Raji (cell line): ENCODE measurements at regions not wholly inside any gene's neighbourhood (a gene's known extent, or its start where the extent isn't known, plus 50 kb on each side); places are given as distances from the start of the nearest gene placed in this dataset.

Source experiments
- POLR2A ChIP-seq: IDR thresholded peaks from 2 replicates; pipeline ENCODE4 v1.6.1; 2011; ENCODE audit warnings: low read depth, low read length, control low read depth; ENCODE audit not compliant: insufficient read depth

- TF ChIP-seq POLR2A = no peak
Measured at GRCh38 chr7:155138204-155138603, 68.1 kb downstream of the HTR5A start.

GRCh38 chr7:155141562-155141961 is 71.4 kb downstream of the HTR5A start:
- TF ChIP-seq POLR2A = no peak

GRCh38 chr7:155143381-155143780 is 73.3 kb downstream of the HTR5A start:
- TF ChIP-seq POLR2A = no peak

GRCh38 chr7:155144371-155144770 is 74.2 kb downstream of the HTR5A start:
- no peak for TF ChIP-seq POLR2A

GRCh38 chr7:155145477-155146255 is 75.5 kb downstream of the HTR5A start:
- no peak for TF ChIP-seq POLR2A

- no peak for TF ChIP-seq POLR2A
Measured at GRCh38 chr7:155147172-155147571, 77.0 kb downstream of the HTR5A start.

- no peak for TF ChIP-seq POLR2A
Measured at GRCh38 chr7:155147624-155148023, 77.5 kb downstream of the HTR5A start.

GRCh38 chr7:155153676-155154075 is 83.6 kb downstream of the HTR5A start:
- no peak for TF ChIP-seq POLR2A

GRCh38 chr7:155154586-155154985 is 84.5 kb downstream of the HTR5A start:
- TF ChIP-seq POLR2A = no peak

- no peak for TF ChIP-seq POLR2A
Measured at GRCh38 chr7:155161690-155162089, 91.6 kb downstream of the HTR5A start.

GRCh38 chr7:155162422-155162821 is 92.3 kb downstream of the HTR5A start:
- no peak for TF ChIP-seq POLR2A

GRCh38 chr7:155163696-155164095 is 93.6 kb downstream of the HTR5A start:
- TF ChIP-seq POLR2A = no peak

- no peak for TF ChIP-seq POLR2A
Measured at GRCh38 chr7:155164316-155164715, 94.2 kb downstream of the HTR5A start.

- no peak for TF ChIP-seq POLR2A
Measured at GRCh38 chr7:155166108-155166507, 96.0 kb downstream of the HTR5A start.

GRCh38 chr7:155166673-155167370 is 96.7 kb downstream of the HTR5A start:
- TF ChIP-seq POLR2A = no peak

GRCh38 chr7:155167706-155168365 is 97.7 kb downstream of the HTR5A start:
- no peak for TF ChIP-seq POLR2A
